HUDEP-2 (cell line): ENCODE measurements at regions not wholly inside any gene's neighbourhood (a gene's known extent, or its start where the extent isn't known, plus 50 kb on each side); places are given as distances from the start of the nearest gene placed in this dataset.
A peak's percentile ranks its signal among the peaks of the same experiment; 100 is the strongest.

ENCODE experiments used
- DNase-seq, 76 experiments: peaks; one replicate each; lab custom pipeline; 2025; ENCODE audit not compliant: unreplicated experiment in 76 of 76; lab: John Stamatoyannopoulos, UW

DNA sequence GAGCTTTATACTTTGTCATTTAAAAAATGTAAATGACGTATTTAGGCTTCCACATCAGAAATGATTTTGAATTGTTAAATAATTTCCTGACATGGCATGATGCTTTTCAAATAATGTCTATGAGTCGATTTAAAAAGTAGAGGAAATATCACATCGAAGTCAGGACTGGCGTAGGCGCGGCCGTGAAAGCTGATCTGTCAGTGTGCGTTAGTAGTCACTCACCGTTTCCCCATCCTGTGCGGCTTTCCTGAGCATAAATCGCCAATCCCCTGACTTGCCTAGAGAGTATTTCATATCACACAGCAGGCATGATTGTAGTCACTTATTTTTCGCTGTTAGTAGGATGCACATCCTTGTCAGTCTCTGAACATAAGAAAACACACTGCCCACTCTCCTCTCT lies 843.1 kb downstream of the SOCS6 start:
- DNase-seq: no peak

DNA sequence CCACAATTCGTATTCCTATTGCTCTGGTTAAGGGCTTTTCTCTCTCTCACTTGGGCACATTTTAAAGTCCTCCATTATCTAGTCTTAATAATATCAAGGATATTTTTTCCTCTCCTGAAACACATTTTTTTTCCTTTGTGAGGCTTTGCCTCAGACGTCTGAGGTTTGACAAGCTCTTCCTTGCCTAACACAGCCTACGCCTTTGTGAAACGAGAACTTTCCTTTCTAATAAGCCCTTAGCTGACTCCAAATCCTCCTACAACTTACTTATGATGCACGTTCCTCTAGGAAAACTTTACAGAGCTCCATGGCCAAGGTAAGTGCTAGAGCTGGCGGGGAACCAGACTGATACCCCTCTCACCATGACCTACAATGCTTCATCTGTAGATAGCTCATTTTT lies 841.5 kb downstream of the SOCS6 start:
- DNase-seq: no peak

GRCh38 chr18:71125581-71125980 lies 836.7 kb downstream of the SOCS6 start:
- no peak for DNase-seq

DNA sequence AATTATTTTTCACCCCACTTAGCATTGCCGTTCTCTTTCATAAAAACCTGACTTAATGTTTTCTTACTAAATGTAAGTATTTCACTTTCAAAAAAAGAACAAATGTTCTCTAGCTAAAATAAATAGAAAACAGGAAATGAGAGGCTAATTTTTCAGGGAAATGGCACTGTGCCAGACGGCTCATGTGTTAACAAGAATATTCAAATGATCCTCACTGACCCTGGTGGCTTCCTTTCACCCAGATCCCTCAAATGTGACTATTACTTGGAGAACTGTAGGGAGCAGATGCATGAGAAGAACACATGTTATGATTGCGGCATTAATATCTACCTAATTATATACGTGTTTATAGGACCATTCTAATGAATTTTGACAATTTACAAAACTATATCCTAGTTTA lies 827.7 kb downstream of the SOCS6 start:
- DNase-seq: no peak

DNA sequence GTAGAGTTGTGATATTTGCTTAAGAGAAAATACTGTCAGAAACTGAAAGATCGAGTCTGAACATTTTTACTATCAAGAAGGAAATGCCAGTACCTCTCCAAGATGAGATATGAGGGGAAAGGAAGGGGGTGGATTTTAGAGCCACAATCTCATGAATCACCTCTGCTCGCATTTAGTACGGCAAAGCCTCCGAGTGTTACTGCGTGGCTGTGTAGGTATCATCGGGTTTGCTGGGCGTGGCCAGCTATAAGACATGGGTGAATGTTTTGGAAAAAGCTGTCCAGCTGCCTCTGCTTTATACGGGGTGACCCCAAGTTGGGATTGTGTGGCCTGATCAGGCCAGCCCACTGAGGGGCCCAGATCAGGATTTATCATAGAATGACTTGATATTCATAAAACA lies 826.4 kb downstream of the SOCS6 start:
- no peak for DNase-seq

- DNase-seq: no peak
Observed at GRCh38 chr18:71114550-71115210, 825.8 kb downstream of the SOCS6 start.

- no peak for DNase-seq
Observed at GRCh38 chr18:71107244-71107643, 818.4 kb downstream of the SOCS6 start.

GRCh38 chr18:71106701-71107100 lies 817.9 kb downstream of the SOCS6 start:
- DNase-seq: no peak

DNA sequence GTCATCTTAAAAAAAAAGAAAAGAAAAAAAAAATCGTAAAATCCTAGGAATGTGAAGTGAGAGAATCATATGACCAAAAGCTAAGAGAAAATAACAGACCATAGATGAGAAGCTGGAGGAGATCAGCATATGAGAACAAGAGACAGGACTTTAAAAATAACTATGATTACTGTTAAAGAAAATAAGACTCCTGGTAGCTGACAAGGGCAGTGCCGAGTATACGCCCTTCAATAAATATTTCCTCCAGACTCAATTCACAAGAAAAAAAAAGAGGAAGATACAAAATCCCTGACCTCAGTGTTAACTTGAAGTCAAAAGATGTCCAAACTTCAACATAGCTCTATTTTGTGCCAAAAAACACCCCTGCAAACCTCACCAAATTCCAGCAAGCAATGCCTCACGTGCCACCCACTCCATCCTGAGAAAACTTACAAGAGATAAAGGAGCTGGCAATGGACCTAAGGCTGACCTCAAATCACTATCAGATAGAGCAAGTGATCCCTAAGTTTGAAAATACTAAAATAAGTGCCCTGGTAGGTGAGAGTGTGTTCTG lies 817.2 kb downstream of the SOCS6 start:
- DNase-seq: no peak

GRCh38 chr18:71105078-71105819 lies 816.4 kb downstream of the SOCS6 start:
- DNase-seq: peak in 2 of 76 experiments; percentile 10 to 32

GRCh38 chr18:71079606-71080005 lies 790.8 kb downstream of the SOCS6 start:
- DNase-seq: no peak

- no peak for DNase-seq
Observed at GRCh38 chr18:71077451-71077850, 788.6 kb downstream of the SOCS6 start.

GRCh38 chr18:71075147-71075546 lies 786.3 kb downstream of the SOCS6 start:
- no peak for DNase-seq

- DNase-seq: no peak
Observed at GRCh38 chr18:71068338-71068737, 779.5 kb downstream of the SOCS6 start.

DNA sequence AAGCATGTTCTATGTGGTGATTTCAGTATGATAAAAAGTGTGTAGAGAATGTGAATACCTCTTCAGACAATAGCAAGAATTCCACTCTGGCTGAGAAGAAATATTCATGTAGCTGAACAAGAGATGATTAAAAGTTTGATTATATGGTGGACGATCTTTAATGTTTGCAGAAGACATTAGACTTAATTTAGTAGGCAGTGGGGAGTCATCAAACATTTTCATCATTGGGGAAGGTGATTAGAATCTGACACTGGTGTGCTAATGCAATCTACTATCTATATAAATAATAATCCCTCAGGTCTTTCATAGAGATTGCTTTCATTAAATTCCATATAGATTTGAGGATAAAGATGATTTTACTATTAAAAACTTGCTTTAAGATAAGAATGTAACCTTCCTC lies 761.0 kb downstream of the SOCS6 start:
- no peak for DNase-seq

DNA sequence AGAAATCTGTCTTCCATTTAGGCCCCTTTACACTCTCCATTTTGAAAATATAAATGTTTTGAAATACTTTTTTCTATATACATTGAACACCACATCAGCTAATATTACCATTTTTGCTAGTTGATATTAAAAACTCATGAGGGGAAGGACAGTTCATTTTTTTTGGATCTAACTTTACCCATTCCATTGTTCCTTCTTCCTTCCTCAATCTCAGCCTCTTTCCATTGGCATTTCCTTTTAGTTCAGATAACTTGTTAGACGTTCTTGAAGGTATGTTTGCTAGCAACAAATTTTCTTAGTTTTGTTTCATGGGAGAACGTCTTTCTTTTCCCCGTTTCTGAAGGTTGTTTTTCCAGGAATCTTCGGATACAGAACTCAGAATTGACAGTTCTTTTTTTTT lies 759.0 kb downstream of the SOCS6 start:
- no peak for DNase-seq

DNA sequence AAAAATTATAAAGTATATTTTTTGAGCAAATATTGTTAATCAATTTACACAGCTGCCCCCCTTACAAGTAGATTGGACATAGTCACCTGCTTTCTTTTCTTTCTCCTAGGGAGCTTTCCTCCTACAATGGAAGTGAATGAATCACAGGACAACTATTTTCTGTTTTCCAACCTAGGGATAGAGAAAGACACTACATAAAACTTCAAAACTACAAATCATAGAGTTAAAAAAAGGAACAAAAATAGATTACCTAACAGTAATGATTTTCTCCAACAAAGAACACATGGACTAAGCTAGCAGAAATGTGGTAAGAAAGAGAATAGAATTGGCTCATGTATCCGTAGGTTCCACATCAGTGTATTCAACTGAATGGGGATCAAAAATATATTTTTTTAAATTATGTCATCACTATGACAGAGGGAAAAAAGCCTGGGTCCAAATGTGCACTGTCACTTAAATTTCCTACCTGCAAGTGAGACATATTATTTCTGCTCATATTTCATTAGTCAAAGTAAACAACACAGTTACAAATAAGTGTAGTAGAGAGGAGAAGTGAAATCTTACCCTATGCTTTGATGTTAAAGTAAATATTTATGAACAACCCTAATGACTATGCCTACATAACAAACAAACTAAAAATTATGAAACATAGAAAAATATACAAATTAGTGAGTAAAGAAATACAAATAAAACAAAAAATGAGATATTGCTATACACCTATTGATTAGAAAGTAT lies 756.7 kb downstream of the SOCS6 start:
- no peak for DNase-seq

DNA sequence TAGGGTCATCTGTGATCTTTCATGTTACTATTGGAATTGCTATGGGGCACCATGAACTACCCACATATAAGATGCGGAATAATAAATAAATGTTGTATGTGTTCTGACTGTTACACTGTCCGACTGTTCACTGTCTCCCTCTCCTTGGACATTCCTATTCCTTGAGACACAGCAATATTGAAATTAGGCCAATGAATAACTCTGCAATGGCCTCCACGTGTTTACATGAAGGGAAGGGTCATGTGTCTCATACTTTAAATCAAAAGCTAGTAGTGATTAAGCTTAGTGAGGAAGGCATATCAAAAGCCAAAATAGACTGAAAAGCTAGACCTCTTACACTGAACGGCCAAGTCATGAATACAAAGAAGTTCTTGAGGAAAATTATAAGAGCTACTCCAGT lies 751.3 kb downstream of the SOCS6 start:
- no peak for DNase-seq

- DNase-seq: no peak
Observed at GRCh38 chr18:71038196-71038595, 749.4 kb downstream of the SOCS6 start.

DNA sequence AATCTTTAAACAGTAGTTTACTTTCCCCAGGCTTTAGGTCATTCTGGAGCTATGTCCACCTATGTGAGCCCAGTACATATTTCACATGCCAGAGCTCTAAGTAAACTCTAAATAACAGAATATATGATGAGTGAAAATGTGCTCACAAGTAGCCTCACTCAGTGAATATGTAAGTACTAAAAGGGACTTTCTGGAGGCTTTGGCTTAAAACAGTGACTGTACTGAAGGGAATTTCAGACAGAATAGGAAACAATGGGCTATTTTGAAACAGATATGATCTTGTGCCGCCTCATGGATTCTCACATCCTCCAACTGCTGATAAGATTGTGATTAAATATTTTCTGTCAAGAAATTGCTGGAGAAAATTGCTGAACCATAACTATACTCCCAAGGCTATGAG lies 747.9 kb downstream of the SOCS6 start:
- no peak for DNase-seq
